HT1080 (cell line): ENCODE measurements at regions not wholly inside any gene's neighbourhood (a gene's known extent, or its start where the extent isn't known, plus 50 kb on each side); places are given as distances from the start of the nearest gene placed in this dataset.

Experiments used
- DNase-seq: peaks from one replicate; pipeline ENCODE4 v3.0.0-alpha.2; 2015; ENCODE audit warnings: low read depth

DNA sequence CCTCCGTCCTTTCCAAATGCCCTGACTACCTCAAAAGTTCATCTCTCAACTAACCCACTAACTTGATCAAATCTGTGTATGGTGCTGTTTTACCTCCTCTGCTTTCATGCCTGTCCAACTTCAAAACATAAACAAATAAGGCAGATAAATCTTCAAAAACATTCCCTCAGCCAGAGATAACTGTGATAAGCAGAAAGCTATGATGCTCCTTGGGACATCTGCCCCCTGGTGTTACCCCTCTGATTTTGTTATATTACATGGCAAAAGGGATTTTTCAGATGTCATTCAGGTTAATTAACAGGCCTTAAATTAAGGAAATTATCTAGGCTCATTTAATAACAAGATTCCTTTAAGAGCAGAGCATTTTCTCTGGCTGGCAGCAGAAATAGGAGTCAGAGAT is 810.8 kb upstream of the CHAC2 start:
- no peak for DNase-seq

DNA sequence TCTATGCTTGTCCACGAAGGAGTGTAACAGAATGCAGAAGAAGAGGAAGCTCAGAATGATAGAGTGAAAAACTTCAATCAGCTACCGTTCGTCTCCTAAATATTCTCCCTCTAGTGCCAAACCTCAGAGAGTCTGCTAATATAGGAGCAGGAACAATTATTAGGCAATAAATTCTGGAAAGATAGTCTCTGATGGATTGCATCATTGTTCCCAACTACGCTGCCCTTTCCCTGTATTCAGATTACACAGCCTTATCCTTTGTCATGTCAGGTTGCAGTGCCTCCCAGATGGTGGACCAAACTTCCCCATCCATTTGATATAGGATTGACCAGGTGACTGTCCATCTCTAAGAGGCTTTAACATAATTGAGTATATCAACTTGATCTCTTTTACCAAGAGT is 811.5 kb upstream of the CHAC2 start:
- no peak for DNase-seq

DNA sequence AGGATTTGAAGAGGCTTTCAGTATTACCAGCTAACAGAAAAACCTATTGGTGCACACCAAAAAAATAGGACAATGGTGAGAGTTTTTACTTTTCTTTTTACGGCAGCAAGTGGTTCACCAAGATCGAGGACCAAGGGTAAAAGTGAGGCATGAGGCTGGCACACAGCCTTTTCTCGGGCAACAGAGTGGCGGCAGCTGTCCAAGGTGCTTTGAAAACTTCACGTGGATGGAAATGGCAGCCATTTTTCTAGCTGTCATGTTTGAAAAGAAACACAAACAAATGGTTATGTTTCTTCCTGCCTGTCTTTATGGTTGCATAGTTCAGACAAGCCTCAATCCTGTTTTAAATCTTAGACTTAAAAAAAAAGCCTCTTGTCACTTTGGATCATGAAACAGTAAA is 812.5 kb upstream of the CHAC2 start:
- DNase-seq, result no peak

DNA sequence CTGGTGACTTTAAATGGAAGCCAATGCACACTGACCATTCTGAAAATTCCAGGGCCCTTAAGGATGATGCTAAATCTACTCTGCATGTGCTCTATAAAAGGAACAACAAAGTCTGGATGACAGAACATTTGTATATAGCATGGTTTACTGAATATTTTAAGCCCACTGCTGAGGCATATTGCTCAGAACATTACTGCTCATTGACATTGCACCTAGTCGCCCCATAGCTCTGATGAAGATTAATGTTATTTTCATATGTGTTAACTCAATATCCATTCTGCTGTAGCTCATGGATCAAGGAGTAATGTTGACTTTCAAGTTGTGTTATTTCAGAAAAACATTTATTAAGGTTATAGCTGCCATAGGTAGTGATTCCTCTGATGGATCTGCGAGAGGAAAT is 827.5 kb upstream of the CHAC2 start:
- no peak for DNase-seq

DNA sequence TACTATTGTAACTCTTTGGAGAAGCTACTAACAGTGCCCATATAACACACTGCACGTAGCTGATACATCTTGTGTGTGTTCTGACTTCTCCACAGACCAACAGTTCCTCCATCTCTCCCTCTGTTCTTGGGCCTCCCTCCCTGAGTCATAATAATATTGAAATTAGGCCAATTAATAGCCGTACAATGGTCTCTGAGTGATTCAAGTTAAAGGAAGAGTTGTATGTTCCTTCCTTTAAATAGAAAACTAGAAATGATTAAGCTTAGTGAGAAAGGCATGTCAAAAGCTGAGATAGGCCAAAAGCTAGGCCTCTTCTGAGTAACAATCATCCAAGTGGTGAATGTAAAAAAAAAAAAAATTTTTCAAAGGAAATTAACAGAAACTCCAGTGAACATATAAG is 828.4 kb upstream of the CHAC2 start:
- DNase-seq, result no peak

DNA sequence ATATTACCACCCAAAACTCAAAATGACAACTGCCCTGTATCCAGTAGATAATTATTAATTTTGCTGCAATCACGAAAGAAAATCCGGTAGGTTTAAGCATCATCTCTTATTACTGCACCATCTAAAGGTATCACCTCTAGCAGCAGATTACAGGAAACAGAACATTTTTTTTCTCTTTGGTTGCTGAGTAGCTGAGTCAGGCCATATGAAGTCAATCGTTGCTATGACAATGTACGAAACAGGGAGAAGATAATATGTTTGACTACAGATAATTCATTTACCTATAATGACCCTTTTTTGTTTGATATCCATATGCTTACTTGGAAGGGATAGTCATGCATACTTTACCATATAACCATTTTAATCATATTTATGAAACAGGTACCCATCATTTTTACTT is 831.6 kb upstream of the CHAC2 start:
- peak; percentile 44 for DNase-seq

DNA sequence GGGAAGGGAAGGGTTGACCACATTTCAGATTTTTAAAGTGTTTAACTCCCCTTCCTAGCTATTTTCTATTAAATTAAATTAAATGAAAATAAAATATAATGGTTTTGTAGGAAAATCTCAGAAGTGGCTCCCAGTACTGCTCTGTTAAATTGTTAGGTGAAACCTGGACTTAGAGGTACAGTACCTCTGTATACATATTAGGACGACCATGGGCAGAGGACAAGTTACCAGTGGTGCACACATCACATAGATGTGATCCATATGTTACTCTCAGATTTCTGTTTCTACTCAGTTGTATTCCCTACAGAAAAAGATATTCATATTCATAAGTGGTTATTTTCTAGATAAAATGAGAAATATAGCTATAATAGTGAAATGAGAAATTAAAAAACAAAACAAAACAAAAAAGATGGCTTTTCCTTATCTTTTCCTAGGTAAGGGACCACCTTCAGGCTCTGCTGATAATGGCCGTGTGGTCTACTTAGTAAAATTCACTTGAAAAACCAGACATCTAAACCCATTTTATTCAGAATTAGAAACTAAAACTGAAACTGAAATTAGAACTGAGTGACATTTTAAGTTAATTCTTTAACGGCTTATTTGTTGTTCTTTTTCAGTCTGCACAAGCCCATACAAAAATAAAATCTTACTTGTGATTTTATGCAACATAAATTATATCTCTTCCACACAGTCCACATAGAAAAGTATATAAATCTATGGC is 832.5 kb upstream of the CHAC2 start:
- no peak for DNase-seq

DNA sequence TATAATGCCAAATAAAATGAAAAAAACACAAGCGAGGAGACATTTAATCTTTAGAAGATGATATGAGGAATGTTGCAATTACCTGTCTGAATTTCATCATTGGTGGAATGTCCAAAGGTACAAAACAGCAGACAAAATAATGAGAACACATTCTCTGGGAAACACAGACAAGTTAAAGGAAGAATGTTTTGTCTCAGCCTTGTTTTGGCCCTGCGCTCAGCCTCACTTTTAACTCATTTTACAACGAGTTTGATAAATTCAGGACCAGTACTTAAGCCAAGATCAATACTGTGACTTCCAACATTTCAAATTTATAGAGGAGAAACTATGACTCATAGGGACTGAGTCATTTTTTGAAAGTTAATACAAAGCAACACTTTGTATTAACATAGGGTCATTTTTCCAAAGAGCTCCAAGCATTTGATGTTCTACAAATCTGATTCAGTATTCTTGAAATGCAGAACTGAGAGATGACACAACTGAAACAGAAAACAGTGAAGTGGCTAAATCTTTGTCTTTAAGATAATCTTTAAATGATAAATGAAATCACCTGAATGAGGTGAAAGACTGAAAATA is 833.2 kb upstream of the CHAC2 start:
- peak; percentile 90 for DNase-seq

DNA sequence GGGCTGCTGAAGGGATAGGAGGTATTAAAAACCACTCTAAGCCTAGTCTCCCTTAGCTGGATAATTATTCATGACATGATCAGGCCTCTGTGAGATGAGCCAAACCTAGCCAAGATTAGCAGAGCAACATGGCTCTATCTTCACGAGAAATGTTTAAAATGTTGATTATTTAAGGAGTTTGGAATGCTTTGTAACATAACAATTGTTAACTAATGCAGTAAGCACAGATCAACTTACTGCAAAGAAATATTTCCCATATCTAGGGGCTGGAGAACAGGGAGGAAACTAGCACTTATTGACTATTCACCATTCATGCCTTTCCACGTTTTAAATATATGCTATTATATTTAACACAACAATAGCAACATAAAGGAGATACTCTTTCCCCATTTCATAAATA is 833.7 kb upstream of the CHAC2 start:
- no peak for DNase-seq

DNA sequence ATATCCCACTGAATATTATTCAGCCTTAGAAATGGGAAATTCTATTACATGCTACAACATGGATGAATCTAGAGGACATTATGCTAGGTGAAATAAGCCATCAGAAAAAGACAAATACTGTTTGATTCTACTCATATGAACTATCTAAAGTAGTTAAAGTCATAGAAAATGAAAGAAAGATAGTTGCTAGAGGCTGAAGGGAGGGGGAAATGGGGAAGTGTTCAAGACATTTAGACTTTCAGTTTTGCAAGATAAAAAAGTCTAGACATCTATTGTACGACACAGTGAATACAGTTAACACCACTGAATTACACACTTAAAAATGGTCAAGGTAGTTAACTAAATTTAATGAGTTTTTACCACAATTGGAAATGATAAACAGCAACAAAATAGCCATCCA is 835.9 kb upstream of the CHAC2 start:
- no peak for DNase-seq

DNA sequence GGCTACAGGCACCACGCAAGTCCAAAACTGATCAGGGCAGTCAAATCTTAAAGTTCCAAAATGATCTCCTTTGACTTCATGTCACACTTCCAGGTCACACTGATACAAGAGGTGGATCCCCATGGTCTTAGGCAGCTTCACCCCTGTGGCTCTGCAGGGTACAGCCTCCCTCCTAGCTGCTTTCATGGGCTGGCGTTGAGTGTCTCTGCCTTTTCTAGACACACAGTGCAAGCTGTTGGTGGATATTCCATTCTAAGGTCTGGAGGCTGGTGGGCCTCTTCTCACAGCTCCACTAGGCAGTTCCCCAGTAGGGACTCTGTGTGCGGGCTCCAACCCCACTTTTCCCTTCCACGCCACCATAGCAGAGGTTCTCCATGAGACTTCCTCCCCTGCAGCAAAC is 838.2 kb upstream of the CHAC2 start:
- DNase-seq, result no peak

DNA sequence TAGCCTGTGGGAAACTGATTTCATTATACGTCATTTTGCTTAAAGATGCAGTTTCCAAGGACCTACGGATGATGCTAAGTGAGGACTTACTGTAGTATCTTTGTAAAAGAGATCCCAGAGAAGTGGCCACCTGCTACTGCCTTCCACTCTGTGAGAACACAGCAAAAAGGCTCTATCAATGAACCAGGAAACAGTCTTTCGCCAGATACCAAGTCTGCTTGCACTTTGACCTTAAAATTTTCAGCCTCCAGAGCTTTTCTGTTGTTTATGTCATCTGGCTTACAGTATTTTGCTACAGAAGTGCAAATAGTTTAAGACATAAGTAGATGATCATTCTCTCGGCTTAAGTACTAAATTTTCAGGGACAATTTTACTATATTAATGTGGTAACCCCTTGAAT is 847.9 kb upstream of the CHAC2 start:
- no peak for DNase-seq

DNA sequence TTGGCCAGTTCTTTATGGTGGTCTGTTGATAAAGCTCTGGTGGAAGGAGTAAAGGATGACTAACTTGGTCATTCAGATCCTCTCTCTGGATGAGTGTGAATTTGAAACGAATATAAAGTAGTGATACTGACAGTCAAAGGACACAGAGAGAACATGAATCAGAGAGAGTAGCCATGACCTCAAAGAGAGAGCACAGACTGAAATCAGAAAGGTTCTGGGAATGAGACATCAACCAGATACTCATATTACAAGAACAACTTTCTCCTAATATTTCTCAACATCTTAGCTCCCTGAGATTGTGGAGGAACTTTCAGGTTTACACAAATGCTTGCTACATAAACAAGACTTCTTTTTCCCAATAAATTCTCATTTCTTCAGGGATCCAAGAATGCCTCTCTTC is 849.1 kb upstream of the CHAC2 start:
- DNase-seq, result peak; percentile 65

DNA sequence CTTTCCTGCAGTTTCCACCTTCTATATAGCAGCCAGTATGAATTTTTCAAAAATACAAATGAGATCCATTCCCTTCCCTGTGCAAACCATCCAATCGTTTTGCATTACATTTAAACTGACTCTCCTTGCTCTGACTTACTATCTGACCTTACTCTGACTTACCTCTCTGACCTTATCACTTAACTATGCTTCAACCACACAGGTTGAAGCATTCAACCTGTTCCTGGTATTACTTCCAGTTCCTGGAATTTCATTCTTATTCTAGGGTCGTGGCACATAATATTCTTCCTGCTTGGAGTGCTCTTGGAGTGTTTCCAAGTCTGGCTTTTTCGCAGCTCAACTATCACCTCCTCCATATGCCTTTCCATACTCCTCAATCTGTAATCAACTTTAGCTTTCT is 850.6 kb upstream of the CHAC2 start:
- DNase-seq, result no peak

DNA sequence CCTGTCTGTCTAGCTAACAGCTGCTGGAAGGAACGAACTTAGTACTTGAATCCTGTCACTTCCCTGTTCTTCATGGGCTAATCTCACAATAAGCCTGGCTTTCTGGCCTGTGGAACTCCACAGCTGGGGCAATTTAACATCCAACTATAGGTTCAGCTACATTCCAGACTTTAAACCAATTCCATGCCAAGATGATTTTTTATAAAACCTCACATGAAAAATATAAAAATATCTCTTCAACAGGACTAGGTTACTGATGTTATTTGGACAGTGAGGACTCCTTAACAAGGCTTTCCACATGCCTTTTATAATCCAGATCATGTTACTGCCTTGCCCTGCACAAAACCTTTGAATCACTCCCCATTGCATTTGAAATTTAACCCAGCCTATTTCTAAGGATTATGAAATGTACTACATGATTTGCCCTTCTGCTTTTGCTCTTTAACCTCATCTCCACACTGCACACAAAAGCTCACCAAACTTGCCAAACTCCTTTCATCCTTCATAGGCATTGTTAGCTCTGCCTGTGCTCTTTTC is 863.2 kb upstream of the CHAC2 start:
- no peak for DNase-seq

DNA sequence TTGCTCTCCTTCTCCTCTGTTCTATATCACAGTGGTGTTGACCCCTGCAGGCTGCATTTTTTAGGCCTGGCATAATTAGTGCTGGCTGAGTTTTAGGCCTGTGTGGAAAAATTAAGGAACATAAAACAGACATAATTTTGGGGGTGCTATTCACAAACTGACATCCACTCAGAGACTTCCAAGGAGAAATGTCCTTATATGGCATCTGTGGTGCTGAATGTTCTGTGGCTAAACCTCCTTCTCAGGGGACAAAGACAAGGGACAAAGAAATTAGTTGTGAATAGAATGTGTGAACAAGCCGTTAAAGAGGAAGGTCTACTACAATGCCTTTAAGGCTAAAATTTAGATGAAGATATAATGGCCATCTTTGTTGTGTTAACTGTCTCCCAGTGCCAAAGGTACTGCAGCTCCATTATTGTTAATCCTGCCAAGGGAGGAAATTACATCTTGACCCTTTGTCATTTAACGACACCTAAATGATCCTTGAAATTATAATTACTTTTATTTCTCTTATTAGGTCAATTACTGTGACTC is 870.0 kb upstream of the CHAC2 start:
- no peak for DNase-seq

DNA sequence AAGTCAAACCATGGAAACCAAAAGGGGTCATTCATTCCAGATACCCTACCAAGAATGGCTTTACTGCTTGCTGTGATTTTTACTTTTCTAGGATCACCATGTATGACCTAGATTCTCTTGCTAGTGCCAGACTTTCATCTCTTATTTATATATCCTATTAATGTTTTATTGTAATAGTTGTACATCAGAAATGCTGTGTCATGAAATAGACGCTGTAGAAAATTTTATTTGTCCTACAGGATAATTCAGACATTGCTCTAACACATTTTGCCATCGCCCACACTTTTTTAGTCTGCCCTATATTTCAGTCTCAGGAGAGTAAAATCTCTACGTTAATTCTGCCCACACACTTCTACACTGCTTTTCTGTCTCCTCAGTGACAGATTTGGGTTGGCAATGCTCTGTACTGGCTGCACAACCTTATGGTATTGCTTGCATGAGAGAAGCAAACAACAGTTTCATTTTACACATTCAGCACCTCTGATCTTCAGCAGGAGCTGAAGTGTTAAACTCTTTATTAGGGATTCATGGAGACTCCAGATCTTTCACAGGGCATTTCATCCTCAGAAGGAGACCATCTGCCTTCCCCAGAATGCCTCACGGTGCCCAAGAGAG is 871.8 kb upstream of the CHAC2 start:
- DNase-seq, result no peak

DNA sequence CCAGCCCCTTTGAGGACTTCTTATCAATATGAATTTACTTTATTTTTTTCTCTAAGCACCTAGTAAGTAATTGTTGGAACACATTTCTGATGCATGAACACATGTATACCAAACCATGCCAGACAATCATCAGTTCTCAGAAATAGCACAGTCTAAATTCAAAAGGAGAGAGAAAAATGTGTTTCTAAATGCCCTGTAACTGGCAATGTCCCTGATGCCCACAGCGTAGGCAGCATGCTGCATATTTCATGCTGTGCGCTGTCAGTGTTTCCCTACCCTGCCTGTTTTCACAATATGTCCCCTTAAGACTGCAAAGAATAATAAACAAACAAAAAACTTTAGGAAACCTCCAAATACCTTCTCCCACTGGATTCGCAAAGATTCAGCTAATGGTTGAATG is 881.0 kb upstream of the CHAC2 start:
- no peak for DNase-seq

DNA sequence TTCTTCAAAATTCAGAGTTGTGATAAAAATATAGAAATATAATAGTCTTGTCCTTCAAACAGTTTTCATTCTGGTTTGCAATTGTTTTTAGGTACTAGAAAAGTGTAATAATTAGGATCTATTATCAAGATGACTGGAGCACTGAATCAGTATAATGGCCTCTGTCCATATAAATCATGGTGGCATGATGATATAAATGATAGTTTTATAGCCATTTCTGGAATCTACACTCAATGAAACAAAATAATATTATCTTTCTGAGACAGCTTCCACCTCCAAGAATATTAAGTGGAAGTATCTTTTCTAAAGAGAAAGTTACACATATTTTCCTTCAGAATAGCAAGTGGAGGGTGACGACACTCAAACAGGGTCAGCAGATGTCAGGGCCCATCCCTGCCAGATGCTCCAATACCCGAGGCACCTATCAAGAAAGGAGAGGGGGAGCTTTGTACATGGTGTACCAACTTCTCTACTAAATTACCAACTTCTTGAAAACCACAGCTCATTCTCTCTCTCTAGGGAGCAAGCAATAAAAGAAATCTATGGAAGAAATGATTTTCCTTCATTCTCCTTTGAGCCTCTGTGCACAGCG is 882.7 kb upstream of the CHAC2 start:
- no peak for DNase-seq

DNA sequence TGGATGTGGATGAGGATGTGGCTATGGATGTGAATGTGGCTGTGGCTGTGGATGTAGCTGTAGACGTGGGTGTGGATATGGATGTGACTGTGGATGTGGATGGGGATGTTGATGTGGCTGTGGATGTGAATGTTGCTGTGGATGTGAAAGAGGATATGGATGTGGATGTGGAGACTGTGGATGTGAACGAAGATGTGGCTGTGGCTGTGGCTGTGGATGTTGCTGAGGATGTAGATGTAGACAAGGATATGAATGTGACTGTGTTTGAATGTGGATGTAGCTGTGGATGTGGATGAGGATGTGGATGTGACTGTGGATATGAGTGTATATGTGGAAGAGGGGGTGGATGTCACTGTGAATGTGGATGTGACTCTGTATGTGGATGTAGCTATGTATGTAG is 884.6 kb upstream of the CHAC2 start:
- DNase-seq, result no peak

DNA sequence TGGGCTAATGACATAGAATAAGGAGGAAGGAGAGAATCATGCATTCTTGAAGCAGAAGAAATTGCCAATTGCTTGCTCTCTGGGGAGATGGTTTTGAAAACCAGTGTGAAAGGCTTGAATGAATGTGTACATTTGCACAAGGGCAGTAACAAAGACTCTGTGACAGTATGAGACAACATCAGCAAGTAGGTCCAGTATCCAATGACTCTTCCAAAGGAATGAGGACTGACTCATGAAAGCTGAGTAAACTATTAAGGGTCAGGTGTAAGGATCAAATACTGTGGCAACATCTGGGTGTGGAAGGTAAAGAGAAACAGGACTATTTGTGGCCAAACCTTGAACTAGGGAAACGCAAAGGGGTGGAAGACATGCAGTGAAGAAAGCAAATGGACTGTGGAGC is 886.0 kb upstream of the CHAC2 start:
- peak; percentile 65 for DNase-seq

DNA sequence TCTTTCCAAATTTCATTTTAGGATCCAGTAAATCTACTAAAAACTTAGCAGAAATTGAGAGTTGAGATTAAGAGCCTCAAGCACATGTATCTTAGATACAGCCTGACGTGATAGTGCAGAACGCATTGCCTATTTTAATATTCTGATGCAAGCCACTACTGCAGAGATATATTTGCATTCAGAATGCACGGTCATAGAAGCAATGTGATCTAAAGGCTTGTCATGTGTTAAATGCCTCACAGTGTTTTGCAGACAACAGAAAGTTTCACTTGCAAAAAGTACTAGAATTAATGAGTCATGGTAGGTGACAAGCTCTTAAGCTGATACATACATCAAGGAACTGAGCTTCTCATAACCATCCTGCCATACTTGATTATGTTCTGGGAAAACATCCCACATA is 886.7 kb upstream of the CHAC2 start:
- no peak for DNase-seq
